IPS-NIHi7 (cell line): ENCODE measurements at regions not wholly inside any gene's neighbourhood (a gene's known extent, or its start where the extent isn't known, plus 50 kb on each side); places are given as distances from the start of the nearest gene placed in this dataset.

Experiments used
- DNase-seq: peaks from one replicate; pipeline ENCODE4 v3.0.0; 2012; ENCODE audit warnings: mixed read lengths; ENCODE audit errors: extremely low spot score

GRCh38 chr2:111636905-111637304 lies 247.1 kb downstream of the ANAPC1 start:
- DNase-seq, result no peak

GRCh38 chr2:111638274-111638877 lies 245.6 kb downstream of the ANAPC1 start:
- no peak for DNase-seq

- DNase-seq, result no peak
These were observed 243.5 kb downstream of the ANAPC1 start for GRCh38 chr2:111640480-111640879.

GRCh38 chr2:111642586-111643327 lies 241.2 kb downstream of the ANAPC1 start:
- no peak for DNase-seq

GRCh38 chr2:111643759-111644158 lies 240.2 kb downstream of the ANAPC1 start:
- no peak for DNase-seq

GRCh38 chr2:111647359-111647758 lies 236.6 kb downstream of the ANAPC1 start:
- DNase-seq, result no peak

GRCh38 chr2:111652038-111652437 lies 232.0 kb downstream of the ANAPC1 start:
- DNase-seq, result no peak

GRCh38 chr2:111652681-111653080 lies 231.3 kb downstream of the ANAPC1 start:
- DNase-seq, result no peak

- no peak for DNase-seq
These were observed 230.8 kb downstream of the ANAPC1 start for GRCh38 chr2:111653103-111653624.

GRCh38 chr2:111653913-111654312 lies 230.1 kb downstream of the ANAPC1 start:
- no peak for DNase-seq

GRCh38 chr2:111654829-111655228 lies 229.2 kb downstream of the ANAPC1 start:
- DNase-seq, result no peak

- no peak for DNase-seq
These were observed 227.6 kb downstream of the ANAPC1 start for GRCh38 chr2:111656436-111656835.

GRCh38 chr2:111656894-111657293 lies 227.1 kb downstream of the ANAPC1 start:
- DNase-seq, result no peak

GRCh38 chr2:111657351-111657975 lies 226.5 kb downstream of the ANAPC1 start:
- DNase-seq, result no peak

- peak; percentile 52 for DNase-seq
These were observed 224.3 kb downstream of the ANAPC1 start for GRCh38 chr2:111659361-111660333.

GRCh38 chr2:111660811-111661210 lies 223.2 kb downstream of the ANAPC1 start:
- no peak for DNase-seq

GRCh38 chr2:111661286-111661940 lies 222.6 kb downstream of the ANAPC1 start:
- no peak for DNase-seq

GRCh38 chr2:111662039-111662770 lies 221.8 kb downstream of the ANAPC1 start:
- no peak for DNase-seq

GRCh38 chr2:111662771-111663470 lies 221.1 kb downstream of the ANAPC1 start:
- DNase-seq, result no peak
